GM12872 (cell line): ENCODE measurements at regions not wholly inside any gene's neighbourhood (a gene's known extent, or its start where the extent isn't known, plus 50 kb on each side); places are given as distances from the start of the nearest gene placed in this dataset.

Source experiments
- CTCF ChIP-seq: IDR thresholded peaks from 3 replicates; pipeline ENCODE4 v1.5.1; 2011; ENCODE audit warnings: low read depth, mild to moderate bottlenecking, low read length, moderate library complexity; ENCODE audit not compliant: insufficient read depth

- TF ChIP-seq CTCF, result no peak
These were observed 373.0 kb downstream of the COG6 start for GRCh38 chr13:40028446-40028845.

GRCh38 chr13:40031031-40031430 is 375.6 kb downstream of the COG6 start:
- TF ChIP-seq CTCF, result no peak

- TF ChIP-seq CTCF, result no peak
These were observed 383.6 kb downstream of the COG6 start for GRCh38 chr13:40039061-40039460.

GRCh38 chr13:40042991-40043390 is 387.5 kb downstream of the COG6 start:
- no peak for TF ChIP-seq CTCF

- no peak for TF ChIP-seq CTCF
These were observed 388.3 kb downstream of the COG6 start for GRCh38 chr13:40043764-40044163.

GRCh38 chr13:40047322-40047771 is 391.9 kb downstream of the COG6 start:
- TF ChIP-seq CTCF, result no peak

GRCh38 chr13:40048551-40048950 is 393.1 kb downstream of the COG6 start:
- TF ChIP-seq CTCF, result no peak

- no peak for TF ChIP-seq CTCF
These were observed 397.5 kb downstream of the COG6 start for GRCh38 chr13:40052954-40053353.
